Sigmoid colon (tissue), 6 donors: ENCODE measurements at regions not wholly inside any gene's neighbourhood (a gene's known extent, or its start where the extent isn't known, plus 50 kb on each side); places are given as distances from the start of the nearest gene placed in this dataset.

Experiments
- DNase-seq: peaks from one replicate; pipeline ENCODE4 v3.0.0-alpha.2; 2019
- H3K27ac ChIP-seq, 4 donors: fragments of 200-600 bp; sonication (generic); one replicate each; pipeline ENCODE4 v1.5.1; 2016 to 2019; ENCODE audit warnings: mild to moderate bottlenecking in 1 of 4
- H3K27me3 ChIP-seq, 3 donors: fragments of 200-600 bp; sonication (generic); one replicate each; pipeline ENCODE4 v1.5.1; 2019; ENCODE audit warnings: mild to moderate bottlenecking in 1 of 3
- H3K36me3 ChIP-seq, 4 donors: fragments of 200-600 bp; sonication (generic); one replicate each; pipeline ENCODE4 v1.5.1; 2016 to 2019
- H3K4me1 ChIP-seq, 4 donors: fragments of 200-600 bp; sonication (generic); one replicate each; pipeline ENCODE4 v1.5.1; 2017 to 2019
- H3K4me3 ChIP-seq, 4 donors: fragments of 200-600 bp; sonication (generic); one replicate each; pipeline ENCODE4 v1.5.1; 2017 to 2019; ENCODE audit warnings: mild to moderate bottlenecking in 2 of 4, moderate library complexity in 1 of 4
- H3K9me3 ChIP-seq, 4 donors: fragments of 200-600 bp in 3 of 4; sonication (generic) in 3 of 4; one replicate each; pipeline versions ENCODE4 v1.5.1 to v1.6.1; 2013 to 2019
- EP300 ChIP-seq, 4 donors: sonication (generic); formaldehyde crosslinking; IDR thresholded peaks; one replicate each; pipeline ENCODE4 v1.6.1; 2017; ENCODE audit warnings: antibody characterized with exemption in 4 of 4
- POLR2A ChIP-seq, 2 donors: fragments of 450-650 bp; IDR thresholded peaks; one replicate each; pipeline ENCODE4 v1.6.1; 2016; ENCODE audit warnings: antibody characterized with exemption in 2 of 2, mild to moderate bottlenecking in 2 of 2, moderate library complexity in 2 of 2
- POLR2AphosphoS5 ChIP-seq, 4 donors: sonication (generic); formaldehyde crosslinking; IDR thresholded peaks; one replicate each; pipeline ENCODE4 v1.6.1; 2017; ENCODE audit warnings: antibody characterized with exemption in 4 of 4
- WGBS, 2 donors: extraction: QIAGEN DNeasy Blood & Tissue Kit; methylation state at CpG; one replicate each; pipeline ENCODE4 v1.1.7; 2013; 5-methylcytosine and 5-hydroxymethylcytosine counted together
- intact Hi-C: fragments of 100-400 bp; cut with DNase I; formaldehyde crosslinking; loops from one replicate; pipeline ENCODE4 v1.15.1; 2023
- TF ChIP-seq, protein P1 (sequence below), 4 experiments: fragments of 450-650 bp in 3 of 4; fragments of 200-600 bp in 1 of 4; IDR thresholded peaks; one replicate each; pipeline ENCODE4 v1.5.1; 2016 to 2019; ENCODE audit warnings: antibody characterized with exemption in 4 of 4, mild to moderate bottlenecking in 3 of 4, moderate library complexity in 2 of 4
- donor health status: healthy with polysubstance abuse.
- donor health status: healthy.

DNA sequence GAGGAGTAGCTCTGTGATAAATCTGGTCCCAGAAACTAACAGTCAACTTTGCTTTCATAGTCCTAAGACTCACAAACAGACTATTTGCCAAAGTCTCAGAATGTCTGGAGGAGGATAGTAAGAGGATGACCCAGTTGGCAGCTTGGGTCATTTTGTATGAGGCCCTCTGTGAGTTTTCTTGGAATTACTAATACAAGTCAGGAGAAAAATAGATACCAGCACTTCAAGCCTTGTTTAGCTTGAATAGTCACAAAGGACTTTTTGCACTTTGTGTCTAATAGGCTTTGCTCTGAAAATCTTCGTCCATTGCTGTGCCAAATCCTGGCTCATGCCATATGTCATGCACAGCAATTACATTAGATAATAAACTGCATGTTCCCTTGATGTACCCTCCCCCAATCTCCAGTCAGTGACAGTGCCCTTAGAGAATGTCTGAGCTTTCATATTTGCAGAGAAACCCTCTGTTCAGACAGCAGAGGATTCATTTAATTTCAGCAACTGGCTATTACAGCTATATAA, 612.8 kb downstream of the CSNK1G3 start:
- TF ChIP-seq, protein P1, sequence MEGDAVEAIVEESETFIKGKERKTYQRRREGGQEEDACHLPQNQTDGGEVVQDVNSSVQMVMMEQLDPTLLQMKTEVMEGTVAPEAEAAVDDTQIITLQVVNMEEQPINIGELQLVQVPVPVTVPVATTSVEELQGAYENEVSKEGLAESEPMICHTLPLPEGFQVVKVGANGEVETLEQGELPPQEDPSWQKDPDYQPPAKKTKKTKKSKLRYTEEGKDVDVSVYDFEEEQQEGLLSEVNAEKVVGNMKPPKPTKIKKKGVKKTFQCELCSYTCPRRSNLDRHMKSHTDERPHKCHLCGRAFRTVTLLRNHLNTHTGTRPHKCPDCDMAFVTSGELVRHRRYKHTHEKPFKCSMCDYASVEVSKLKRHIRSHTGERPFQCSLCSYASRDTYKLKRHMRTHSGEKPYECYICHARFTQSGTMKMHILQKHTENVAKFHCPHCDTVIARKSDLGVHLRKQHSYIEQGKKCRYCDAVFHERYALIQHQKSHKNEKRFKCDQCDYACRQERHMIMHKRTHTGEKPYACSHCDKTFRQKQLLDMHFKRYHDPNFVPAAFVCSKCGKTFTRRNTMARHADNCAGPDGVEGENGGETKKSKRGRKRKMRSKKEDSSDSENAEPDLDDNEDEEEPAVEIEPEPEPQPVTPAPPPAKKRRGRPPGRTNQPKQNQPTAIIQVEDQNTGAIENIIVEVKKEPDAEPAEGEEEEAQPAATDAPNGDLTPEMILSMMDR (IDR thresholded peaks at IDR 0.05), result no peak
- TF ChIP-seq POLR2AphosphoS5 (IDR thresholded peaks at IDR 0.05) (no peak), EP300 (IDR thresholded peaks at IDR 0.05) (no peak)
- Histone ChIP-seq H3K4me1 (peaks cover 0 to 23% (median 9%) of the 10 kb centered on the region in 4 donors), H3K4me3 (no peak overlapping the region), H3K9me3 (no peaks in the 10 kb centered on the region), H3K27ac (no peak overlapping the region), H3K36me3 (no peaks in the 10 kb centered on the region), H3K27me3 (no peaks in the 10 kb centered on the region)
- 72 to 73% methylated on average over 1 of the region's 1 CpG for WGBS, 2 donors
- no peak for DNase-seq
- intact Hi-C loops, result no loop called here

DNA sequence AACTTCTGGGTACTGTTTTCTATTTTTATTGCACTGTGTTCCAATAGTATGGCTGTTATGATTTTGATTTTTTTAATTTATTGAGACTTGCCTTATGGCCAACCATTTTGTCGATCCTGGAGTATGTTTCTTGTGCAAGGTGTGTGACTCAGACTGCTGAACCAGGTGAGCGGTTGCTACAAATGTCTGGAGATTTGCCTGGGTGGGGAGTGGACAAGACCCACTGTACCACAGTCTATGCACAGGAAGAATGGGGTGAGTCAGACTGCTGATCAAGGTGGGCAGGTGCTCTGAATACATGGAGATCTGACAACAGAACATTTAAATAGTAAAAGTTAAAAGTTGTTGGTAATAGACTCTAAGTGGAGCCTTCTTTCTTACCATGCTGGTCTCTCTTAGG, 609.2 kb downstream of the CSNK1G3 start:
- intact Hi-C loops, result no loop called here
- Histone ChIP-seq H3K9me3 (no peaks in the 10 kb centered on the region), H3K4me1 (peaks cover 0 to 14% (median 5%) of the 10 kb centered on the region in 4 donors), H3K27me3 (no peaks in the 10 kb centered on the region), H3K27ac (no peak overlapping the region), H3K36me3 (no peaks in the 10 kb centered on the region), H3K4me3 (no peak overlapping the region)
- 95% methylated on average over 2 of the region's 2 CpGs for WGBS, 2 donors
- TF ChIP-seq POLR2A (IDR thresholded peaks at IDR 0.05), result no peak
- no peak for TF ChIP-seq POLR2AphosphoS5 (IDR thresholded peaks at IDR 0.05)
- TF ChIP-seq EP300 (IDR thresholded peaks at IDR 0.05), result no peak
- TF ChIP-seq, protein P1 (IDR thresholded peaks at IDR 0.05), result no peak
- DNase-seq, result no peak

DNA sequence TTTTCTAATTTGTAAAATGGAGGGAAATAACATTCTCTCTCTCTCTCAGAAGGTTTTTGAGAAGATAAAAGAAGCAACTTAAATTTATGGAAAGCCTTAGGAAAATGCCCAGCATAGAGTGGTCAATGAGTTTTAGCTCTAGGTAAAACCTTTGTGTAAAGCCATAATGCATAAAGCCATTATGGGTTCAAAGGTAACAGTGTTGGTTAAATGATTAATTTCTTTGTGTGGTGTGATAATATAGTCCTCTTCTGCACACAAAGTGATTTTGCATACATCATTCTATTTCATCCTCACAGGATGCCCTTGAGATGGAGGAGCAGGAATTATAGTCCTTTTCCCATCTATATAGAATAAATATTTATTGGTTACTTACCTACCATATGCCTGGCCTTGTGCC, 602.9 kb downstream of the CSNK1G3 start:
- H3K36me3 ChIP-seq, result no peaks in the 10 kb centered on the region
- TF ChIP-seq POLR2AphosphoS5 (IDR thresholded peaks at IDR 0.05) (no peak), POLR2A (IDR thresholded peaks at IDR 0.05) (no peak), EP300 (IDR thresholded peaks at IDR 0.05) (no peak)
- TF ChIP-seq, protein P1 (IDR thresholded peaks at IDR 0.05), result no peak
- H3K4me1 ChIP-seq, result no peaks in the 10 kb centered on the region
- DNase-seq, result no peak
- H3K27ac ChIP-seq, result no peak overlapping the region
- no peaks in the 10 kb centered on the region for H3K27me3 ChIP-seq
- no peak overlapping the region for H3K4me3 ChIP-seq
- intact Hi-C loops, result no loop called here
- no peaks in the 10 kb centered on the region for H3K9me3 ChIP-seq

DNA sequence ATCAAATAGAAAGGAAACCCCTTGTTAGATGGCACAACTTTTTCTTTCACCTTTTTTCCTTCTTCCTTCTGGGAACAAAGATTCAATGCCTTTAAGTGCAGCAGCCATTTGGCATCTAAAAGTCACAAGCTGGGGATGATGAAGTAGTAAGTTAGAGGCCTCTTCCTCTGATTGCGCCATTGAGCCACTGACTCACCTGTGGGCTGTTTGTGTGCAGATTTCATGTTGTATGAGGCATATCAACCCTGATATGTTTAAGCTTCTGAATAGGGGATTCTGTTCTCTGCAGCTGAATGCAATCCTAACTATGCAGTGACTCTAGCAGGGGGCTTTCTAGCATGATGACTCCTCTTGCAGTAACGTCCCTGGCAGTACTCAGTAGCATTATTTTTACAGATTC, 599.9 kb downstream of the CSNK1G3 start:
- H3K4me1 ChIP-seq, result no peaks in the 10 kb centered on the region
- no peak overlapping the region for H3K4me3 ChIP-seq
- 95 to 96% methylated on average over 2 of the region's 2 CpGs for WGBS, 2 donors
- DNase-seq, result no peak
- H3K36me3 ChIP-seq, result no peaks in the 10 kb centered on the region
- no peaks in the 10 kb centered on the region for H3K27me3 ChIP-seq
- H3K9me3 ChIP-seq, result no peaks in the 10 kb centered on the region
- intact Hi-C loops, result no loop called here
- no peak overlapping the region for H3K27ac ChIP-seq
- TF ChIP-seq POLR2A (IDR thresholded peaks at IDR 0.05) (no peak), EP300 (IDR thresholded peaks at IDR 0.05) (no peak), POLR2AphosphoS5 (IDR thresholded peaks at IDR 0.05) (no peak)
- TF ChIP-seq, protein P1 (IDR thresholded peaks at IDR 0.05), result no peak

DNA sequence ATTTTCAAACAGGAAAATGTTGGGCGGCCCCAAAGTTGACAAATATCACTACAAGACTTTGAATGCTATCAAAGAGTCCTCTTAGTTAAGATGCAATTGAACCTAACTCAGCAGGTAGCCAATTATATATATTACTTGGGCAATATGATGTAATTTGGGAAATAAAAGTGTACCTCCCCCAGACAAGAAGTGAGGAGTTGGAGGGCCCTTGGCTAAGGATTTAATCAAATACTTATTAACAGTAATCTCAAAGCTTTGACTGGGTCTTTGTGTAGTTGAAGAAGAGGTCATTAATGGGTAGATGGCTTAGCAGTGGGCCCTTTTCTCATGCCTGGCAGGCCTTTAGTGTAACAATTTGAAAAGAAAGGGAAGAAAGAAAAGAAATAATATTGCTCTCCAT, 599.0 kb downstream of the CSNK1G3 start:
- H3K9me3 ChIP-seq, result no peaks in the 10 kb centered on the region
- TF ChIP-seq EP300 (IDR thresholded peaks at IDR 0.05) (no peak), POLR2AphosphoS5 (IDR thresholded peaks at IDR 0.05) (no peak), POLR2A (IDR thresholded peaks at IDR 0.05) (no peak)
- TF ChIP-seq, protein P1 (IDR thresholded peaks at IDR 0.05), result no peak
- intact Hi-C loops, result no loop called here
- H3K27ac ChIP-seq, result no peak overlapping the region
- no peaks in the 10 kb centered on the region for H3K36me3 ChIP-seq
- DNase-seq, result no peak
- no peaks in the 10 kb centered on the region for H3K27me3 ChIP-seq
- H3K4me3 ChIP-seq, result no peak overlapping the region
- H3K4me1 ChIP-seq, result no peaks in the 10 kb centered on the region
- WGBS, 2 donors, result 94 to 98% methylated on average over 1 of the region's 1 CpG
